ENCODE measurements at regions not wholly inside any gene's neighbourhood (a gene's known extent, or its start where the extent isn't known, plus 50 kb on each side); places are given as distances from the start of the nearest gene placed in this dataset.

GRCh38 chr2:58904095-58904494 lies 663.0 kb upstream of the FANCL start:
- Histone ChIP-seq H3K4me3 (no peak overlapping the region), H3K4me1 (ENCODE audit: low read depth) (no peaks in the 10 kb centered on the region), H3K27ac (no peak overlapping the region), H3K27me3 (no peaks in the 10 kb centered on the region), H3K9me3 (ENCODE audit: low read depth) (no peaks in the 10 kb centered on the region), H3K36me3 (no peaks in the 10 kb centered on the region)
- DNase-seq (ENCODE audit: low read depth in 1 of 2, low spot score in 1 of 2), result no peak
- TF ChIP-seq CTCF (IDR thresholded peaks at IDR 0.05; ENCODE audit: low read depth, low read length), result no peak

GRCh38 chr2:58903427-58903826 lies 662.3 kb upstream of the FANCL start:
- Histone ChIP-seq H3K9me3 (ENCODE audit: low read depth) (no peaks in the 10 kb centered on the region), H3K27me3 (no peaks in the 10 kb centered on the region), H3K36me3 (no peaks in the 10 kb centered on the region), H3K4me3 (no peak overlapping the region), H3K4me1 (ENCODE audit: low read depth) (no peaks in the 10 kb centered on the region), H3K27ac (no peak overlapping the region)
- no peak for DNase-seq (ENCODE audit: low read depth in 1 of 2, low spot score in 1 of 2)
- TF ChIP-seq CTCF (IDR thresholded peaks at IDR 0.05; ENCODE audit: low read depth, low read length), result no peak

- H3K27ac ChIP-seq, result no peak overlapping the region
- no peaks in the 10 kb centered on the region for H3K9me3 ChIP-seq (ENCODE audit: low read depth)
These were observed 659.3 kb upstream of the FANCL start for GRCh38 chr2:58900246-58901027.

GRCh38 chr2:58899692-58900091 lies 658.6 kb upstream of the FANCL start:
- no peaks in the 10 kb centered on the region for H3K9me3 ChIP-seq (ENCODE audit: low read depth)
- no peak overlapping the region for H3K4me3 ChIP-seq
- no peak overlapping the region for H3K27ac ChIP-seq
- no peak for DNase-seq (ENCODE audit: low read depth in 1 of 2, low spot score in 1 of 2)
- no peaks in the 10 kb centered on the region for H3K36me3 ChIP-seq
- TF ChIP-seq CTCF (IDR thresholded peaks at IDR 0.05; ENCODE audit: low read depth, low read length), result no peak
- no peaks in the 10 kb centered on the region for H3K4me1 ChIP-seq (ENCODE audit: low read depth)
- H3K27me3 ChIP-seq, result no peaks in the 10 kb centered on the region

More at GRCh38 chr2:58900246-58901027, 659.3 kb upstream of the FANCL start:
- Histone ChIP-seq H3K27me3 (no peaks in the 10 kb centered on the region), H3K4me1 (ENCODE audit: low read depth) (no peaks in the 10 kb centered on the region), H3K4me3 (no peak overlapping the region), H3K36me3 (no peaks in the 10 kb centered on the region)
- TF ChIP-seq CTCF (IDR thresholded peaks at IDR 0.05; ENCODE audit: low read depth, low read length), result no peak
- DNase-seq (ENCODE audit: low read depth in 1 of 2, low spot score in 1 of 2), result peak in 1 of 2 donors; percentile 49

DNA sequence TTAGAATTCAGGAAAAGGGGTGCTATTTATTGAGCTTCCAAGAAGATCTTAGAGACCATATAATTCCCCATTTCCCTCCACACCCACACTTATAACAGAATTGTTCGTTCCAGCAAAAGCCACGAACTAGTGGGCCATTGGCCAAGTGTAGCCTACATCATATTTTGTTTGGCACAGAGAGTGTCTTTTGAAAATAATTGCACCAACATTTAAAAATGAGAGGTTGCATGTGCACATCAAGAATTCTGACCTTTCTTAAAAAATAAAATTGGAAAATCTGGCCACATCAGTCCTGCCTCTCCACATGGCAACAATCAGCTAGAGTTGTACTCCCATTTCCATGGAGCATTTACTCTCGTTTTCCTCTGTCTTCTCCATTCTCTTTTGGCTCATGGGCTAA lies 655.5 kb upstream of the FANCL start:
- TF ChIP-seq CTCF (IDR thresholded peaks at IDR 0.05; ENCODE audit: low read depth, low read length), result no peak
- no peaks in the 10 kb centered on the region for H3K27me3 ChIP-seq
- no peak for DNase-seq (ENCODE audit: low read depth in 1 of 2, low spot score in 1 of 2)

More for the DNA sequence above, 655.5 kb upstream of the FANCL start:
- no peak overlapping the region for H3K4me3 ChIP-seq
- no peaks in the 10 kb centered on the region for H3K36me3 ChIP-seq
- H3K4me1 ChIP-seq (ENCODE audit: low read depth), result no peaks in the 10 kb centered on the region
- H3K27ac ChIP-seq, result no peak overlapping the region
- H3K9me3 ChIP-seq (ENCODE audit: low read depth), result no peaks in the 10 kb centered on the region
